NCI-H748 (cell line): ENCODE measurements at regions not wholly inside any gene's neighbourhood (a gene's known extent, or its start where the extent isn't known, plus 50 kb on each side); places are given as distances from the start of the nearest gene placed in this dataset.

ENCODE experiments used
- DNase-seq: peaks from one replicate; lab custom pipeline; 2025; ENCODE audit not compliant: unreplicated experiment; lab: John Stamatoyannopoulos, UW

DNA sequence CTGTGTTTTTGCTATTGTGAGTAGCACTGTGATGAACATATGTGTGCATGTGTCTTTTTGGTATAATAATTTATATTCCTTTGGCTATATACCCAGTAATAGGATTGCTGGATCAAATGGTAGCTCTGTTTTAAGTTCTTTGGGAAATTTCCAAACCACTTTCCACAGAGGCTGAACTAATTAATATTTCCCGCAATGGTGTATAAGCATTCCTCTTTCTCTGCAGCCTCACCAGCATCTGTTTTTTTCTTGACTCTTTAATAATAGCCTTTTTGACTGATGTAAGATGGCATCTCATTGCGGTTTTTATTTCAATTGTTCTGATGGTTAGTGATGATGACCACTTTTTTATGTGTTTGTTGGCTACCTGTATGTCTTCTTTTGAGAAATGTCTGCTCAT lies 247.7 kb upstream of the NDST3 start:
- no peak for DNase-seq

DNA sequence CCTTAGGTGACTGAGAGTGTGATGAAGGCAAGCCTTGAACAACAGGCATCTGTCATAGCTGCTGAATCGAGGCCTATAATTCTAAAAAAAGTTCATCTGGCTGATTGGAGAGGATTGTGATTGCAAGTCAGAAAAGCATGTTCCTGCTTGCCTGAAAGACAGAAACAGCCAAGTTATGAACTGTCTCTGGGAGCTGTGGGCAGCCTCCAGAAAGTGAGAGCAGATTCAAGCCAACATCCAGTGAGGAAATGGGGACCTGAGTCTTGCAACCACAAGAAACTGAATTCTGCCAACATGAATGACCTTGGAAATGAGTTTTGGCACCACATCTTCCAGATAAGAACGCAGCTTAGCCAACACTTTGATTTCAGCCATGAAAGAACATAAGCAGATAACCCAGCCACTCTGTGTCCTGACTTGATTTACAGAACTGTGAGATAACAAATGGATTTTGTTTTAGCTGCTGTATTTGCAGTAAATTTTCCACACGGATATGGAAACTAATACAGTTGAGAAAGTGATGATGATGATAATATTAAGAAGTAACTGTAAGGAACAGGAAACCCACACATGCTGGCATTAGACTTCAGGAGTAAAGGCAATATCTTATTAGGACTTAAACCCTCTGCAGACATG lies 240.3 kb upstream of the NDST3 start:
- DNase-seq, result no peak

DNA sequence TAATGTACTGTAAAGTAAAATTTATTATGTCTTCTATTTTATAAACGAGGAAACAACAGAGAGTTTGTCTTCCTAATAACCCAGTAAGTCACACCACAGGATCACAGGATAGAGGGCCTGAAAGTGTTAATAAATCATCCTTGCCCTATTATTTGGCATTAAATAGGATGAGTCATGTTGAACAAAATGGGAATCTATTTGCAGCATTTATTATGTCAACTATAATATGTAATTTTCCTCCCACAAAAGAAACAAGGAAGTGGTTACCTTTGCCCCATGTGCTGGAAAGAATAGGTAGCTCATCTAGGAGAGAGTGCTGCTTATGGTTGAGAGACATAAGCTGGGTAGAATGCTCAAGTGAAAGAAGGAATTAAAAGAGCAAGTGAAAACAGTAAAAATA lies 237.6 kb upstream of the NDST3 start:
- DNase-seq, result peak; percentile 79

DNA sequence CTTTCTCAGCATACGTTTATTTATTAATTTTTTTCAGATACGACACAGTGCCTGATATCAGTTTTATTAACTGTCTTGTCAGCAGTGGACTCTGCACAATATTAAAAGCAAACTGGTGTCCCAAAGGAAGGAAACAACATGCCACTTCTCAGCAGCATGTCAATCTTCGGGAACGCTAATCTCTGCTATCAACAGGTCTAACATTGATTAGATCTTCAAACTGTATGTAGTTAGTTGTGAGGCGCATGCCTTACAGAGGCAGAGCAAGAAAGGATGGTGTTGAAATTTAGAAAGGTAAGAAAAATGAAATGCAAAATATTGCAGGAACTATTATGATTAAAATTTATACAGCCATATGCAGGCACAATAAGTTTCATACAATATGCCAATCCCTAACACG lies 233.7 kb upstream of the NDST3 start:
- DNase-seq, result no peak

DNA sequence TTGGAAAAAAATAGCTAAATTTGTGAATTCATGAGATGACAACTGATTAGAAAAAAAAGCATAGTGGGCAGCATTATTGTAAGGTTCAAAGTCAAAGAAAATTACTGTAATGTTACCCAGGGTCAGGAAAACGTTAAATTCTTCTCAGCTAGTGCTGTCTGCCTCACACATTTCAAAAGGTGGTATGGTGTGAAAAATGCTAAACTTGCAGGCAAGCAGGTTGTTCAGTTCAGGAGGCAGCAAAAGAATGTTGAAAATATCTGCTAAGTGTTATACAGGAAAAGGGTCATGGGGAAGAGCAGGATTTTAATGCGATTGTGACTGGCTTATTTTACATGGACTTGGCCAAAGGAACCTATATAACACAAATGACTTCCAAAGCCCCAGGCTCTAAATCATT lies 232.5 kb upstream of the NDST3 start:
- no peak for DNase-seq

DNA sequence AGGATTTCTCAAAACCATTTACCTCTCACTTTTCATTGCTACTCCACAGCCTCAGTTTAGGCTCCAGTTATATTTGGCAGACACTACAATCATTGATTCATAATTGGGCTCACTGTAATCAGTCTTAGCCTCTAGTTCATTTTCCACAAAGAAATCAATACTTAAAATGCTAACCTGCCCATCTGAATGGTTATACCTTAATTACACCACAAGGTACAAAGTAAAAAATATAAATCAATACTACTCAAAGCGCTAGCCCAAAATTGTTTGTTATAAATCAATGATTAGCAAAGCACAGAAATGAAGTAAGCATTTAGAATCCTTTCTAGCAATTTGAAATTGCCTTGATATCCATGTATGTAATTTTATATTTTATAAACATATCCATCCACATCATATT lies 222.6 kb upstream of the NDST3 start:
- DNase-seq, result no peak

DNA sequence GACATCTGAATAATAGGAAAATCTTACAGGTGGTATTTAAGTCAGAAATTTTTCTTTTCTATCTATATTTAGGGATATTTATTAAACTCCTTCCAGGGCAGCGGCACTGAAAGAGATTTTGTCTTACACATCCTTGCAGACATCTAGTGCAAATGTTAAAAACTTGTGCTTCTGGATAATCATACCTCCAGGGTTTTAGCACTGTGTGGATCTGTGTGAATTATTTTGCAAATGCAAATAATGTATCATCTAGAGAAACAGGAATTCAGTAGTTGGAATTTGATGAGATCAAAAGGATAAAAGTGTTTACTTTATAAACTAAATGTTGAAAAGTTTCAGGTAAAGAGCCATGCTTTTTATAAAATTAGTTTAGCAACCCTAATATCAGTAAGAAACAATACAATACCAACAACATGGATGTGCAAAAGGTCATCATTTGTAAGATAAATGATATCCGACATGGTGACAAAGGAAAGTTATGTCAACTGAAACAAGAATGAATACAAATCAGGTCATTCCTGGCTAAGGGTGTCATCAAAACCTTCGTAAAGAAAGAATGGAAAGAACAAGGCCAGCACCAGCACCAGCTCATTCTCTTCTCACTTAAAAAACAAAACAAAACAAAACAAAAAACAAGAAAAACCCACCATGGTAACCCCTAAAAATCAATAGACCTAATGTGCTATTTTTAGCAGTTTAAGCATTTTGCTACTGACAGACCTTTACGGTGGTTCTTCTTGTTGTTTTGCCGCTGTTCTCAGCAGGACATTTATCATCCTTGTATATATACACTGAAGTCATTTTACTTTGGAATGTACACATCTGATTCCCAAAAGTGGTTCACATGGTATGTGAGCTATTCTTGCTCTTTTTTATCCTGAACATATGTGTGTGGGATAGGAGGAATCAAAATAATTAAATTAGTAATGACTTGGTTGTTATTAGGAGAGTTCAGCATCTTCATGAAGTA lies 219.7 kb upstream of the NDST3 start:
- DNase-seq, result no peak

DNA sequence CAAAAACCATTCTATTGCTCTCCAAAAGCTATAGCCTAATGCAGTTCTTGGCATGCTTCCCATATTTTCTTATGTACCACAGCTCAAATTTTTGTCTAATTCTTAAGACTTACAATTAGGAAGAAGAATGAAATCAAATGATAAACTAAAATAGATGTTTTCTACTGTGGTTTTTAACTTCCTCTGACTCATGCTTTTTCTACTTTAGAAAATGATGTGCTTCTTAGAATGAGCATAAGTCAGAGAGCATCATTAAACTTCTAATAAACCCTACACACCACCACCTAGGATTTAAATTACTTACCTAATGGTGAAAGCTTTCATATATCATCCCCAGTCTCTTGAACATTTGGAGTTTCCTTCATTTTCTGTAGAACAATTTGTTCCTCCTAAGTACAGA lies 217.0 kb upstream of the NDST3 start:
- DNase-seq, result no peak

DNA sequence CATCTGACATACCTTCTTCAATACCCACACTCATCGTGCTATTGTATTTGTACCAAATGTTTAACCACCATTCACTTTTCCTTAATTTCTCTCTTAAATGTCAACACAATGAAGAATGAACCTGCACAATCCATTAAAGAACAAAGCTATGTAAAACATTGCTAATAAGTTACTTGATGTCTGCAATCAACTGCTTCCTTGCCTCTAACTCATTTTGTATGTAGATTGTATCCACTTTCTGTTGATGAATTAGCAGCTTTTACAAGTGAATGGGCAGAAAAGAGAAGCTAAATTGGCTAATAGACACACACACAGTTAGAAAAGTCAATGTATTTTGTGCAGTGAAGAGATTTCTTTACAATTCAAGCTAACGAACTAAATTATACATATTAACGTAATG lies 212.5 kb upstream of the NDST3 start:
- peak; percentile 21 for DNase-seq

DNA sequence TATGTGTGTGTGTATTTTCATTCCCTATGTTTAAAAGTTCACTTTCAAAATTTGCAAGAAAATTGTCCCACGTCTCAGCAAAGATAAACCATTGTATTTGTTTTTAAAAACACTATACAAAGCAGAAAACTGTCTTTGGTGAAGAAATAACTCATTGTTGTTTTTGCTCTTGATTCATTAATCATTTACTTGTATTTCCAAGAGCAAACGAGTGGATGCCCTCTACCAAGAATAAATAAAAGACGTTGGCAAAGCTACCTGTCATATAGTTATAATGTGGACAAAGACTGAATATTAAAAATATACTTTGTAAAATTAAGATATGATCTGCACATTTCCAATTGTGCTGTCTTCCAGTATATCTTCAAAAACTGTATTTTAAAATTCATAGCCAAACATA lies 210.9 kb upstream of the NDST3 start:
- no peak for DNase-seq

DNA sequence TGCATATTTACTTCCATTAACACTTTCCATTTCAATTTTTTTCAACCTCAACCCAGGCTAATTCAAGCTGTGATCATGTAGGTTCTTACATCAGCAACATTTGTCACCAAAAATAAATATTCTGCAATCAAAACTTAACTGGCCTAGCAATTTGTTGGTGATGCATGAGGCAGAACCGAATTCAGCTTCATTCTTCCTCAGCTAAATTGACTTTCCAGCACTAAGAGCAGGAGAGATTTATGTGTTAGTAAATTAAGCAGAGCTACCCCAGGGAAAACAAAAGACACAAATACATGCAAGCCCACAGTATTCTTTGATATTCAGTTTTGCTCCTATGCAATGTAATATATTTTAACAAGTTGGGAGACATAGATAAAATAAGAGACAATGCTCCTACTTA lies 208.7 kb upstream of the NDST3 start:
- DNase-seq, result no peak

DNA sequence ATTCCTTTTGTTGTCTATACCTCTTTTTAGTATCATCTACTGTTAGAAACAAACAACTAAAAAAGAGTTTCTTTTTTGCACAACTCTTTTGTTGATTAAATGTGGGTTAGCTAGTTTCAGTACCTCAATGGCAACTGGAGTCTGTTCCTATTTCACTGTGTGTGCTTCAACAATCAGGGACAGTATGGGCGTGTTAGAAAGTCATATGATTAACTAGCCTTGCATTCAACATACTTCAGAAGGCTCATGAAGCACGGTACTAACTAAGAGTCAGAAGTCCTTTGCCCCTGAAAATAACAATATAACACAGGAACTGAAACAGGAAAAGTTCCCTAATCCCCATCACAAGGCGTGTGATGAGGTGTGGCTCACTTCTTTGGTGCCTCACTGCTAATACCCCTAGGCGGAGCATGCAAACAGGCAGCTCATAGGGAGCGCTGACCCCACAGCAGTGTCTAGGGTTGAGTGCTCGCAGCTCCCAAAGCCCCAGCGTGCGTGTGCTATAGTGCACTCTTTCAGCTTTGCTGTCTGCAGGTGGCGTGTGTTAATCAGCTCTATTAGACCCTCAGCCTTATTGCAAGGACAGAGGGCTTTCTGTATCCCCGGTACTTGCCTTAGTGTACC lies 203.1 kb upstream of the NDST3 start:
- no peak for DNase-seq

DNA sequence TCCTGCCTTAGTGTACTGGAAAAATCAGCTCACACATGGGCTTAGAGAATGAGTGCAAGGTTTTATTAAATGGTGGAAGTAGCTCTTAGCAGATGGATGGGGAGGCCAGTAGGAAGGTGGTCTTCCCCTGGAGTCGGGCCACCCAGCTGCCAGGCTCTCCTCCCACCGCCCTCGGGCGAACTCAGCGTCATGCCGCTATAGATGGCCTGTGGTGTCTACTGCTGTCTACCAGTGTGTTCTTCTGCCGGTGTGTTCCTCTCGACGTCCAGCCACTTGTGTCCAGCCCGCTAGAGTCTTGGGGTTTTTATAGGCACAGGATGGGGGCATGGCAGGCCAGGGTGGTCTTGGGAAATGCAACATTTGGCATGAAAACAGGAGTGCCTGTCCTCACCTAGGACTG lies 198.7 kb upstream of the NDST3 start:
- no peak for DNase-seq

DNA sequence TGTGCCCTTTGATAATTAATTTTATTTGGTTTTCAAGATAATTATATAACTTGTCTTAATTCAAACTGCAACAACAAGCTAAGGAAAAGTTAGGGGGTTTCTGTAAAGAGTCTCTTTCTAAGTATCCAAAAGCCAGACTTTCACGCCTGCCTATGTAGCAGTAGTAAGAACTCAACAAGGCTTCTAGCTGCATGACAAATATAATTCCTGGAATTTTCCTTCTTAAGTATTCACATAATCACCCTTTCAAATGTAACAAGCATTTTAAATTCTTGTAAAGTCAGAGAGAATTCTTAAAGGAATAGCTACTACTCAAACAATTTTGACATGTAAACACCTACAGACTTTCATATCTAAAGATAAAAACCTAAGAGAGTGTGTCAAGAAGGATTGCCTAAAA lies 189.7 kb upstream of the NDST3 start:
- DNase-seq, result no peak

DNA sequence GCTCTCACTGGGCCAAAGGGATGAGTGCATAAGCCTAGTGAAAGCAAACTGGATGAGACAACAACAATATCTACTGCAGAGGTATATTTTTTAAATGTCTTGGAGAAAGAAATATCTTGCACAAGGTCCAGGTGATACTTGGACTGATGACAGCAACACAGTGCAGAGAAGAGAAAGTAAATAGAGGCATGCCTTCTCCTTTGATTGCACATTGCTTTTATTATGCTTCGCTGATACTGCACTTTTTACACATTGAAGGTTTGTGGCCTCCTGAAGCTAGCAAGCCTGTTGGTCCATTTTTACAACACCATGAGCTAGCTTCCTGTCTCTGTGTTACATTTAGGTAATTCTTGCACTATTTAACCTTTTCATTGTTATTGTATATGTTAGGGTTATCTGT lies 189.0 kb upstream of the NDST3 start:
- no peak for DNase-seq

DNA sequence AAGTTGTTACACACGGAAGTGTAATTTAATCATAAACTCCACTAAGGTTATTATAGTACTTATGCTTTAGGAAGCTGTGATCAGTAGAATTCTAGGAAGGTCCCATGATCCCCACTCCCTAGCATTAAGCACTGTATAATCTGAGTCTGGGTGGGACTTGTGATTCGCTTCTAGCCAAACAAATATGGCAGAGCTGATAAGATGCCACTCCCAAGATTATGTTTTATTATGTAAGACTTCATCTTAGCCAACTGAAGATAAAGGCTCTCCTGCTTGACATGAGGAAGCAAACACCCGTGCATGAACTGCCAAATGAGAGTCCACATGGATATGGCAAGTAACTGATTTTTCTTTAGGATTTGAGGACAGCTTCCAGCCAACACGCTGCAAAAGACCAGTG lies 186.4 kb upstream of the NDST3 start:
- no peak for DNase-seq

DNA sequence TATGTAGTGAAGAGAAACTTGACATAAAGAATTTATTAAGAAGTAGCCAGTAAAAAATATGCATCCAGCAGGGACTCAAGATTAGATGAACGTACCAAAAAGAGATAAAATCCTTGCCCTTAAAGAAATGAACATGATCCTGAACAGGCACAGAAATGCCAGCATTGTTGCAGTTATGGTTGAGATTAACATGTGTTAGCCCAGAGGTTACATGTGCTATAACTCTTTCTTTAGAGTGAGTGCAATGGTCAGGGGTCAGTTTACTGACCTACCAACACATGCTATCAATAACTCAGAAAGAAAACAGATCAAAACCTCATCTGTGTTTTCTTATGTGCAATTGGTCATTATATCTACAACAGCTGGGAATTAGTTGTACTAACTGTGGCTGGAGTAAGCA lies 166.1 kb upstream of the NDST3 start:
- DNase-seq, result no peak

DNA sequence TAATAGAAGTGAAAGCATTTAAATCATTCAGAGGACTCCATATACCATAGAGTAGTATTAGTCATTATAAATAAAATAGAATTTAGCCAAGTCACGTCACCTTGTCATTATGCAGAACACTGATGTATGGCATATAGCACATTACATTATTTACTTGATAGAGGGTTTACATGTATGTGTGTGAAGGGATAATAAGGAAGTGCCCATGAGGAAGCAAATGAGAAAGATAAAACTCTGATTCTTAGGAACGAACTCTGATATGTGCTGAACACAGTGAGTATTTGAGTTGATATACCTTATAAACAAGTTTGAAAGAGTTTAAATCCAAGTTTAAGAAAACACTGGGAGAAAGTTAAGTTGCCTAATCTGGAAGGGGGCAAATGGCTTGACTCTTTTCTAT lies 160.5 kb upstream of the NDST3 start:
- DNase-seq, result no peak

DNA sequence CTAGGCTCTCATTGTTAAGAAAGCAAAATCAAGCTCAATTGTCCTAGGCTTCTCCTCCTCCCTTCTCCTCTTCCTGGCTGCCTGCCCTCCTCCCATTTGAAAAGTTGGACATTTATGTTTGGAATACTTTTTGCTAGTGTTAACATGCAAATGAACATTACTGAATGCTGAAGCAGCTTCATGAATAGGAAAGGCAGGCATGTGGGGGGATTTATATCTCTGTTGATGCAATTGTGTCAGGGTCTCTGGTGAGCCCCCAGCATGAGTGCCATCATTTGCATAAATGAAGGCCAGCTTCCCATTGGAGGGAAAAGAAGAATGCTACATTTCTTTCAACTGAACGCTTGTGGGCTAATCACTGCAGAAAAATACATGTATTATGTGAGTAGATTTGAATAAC lies 160.1 kb upstream of the NDST3 start:
- DNase-seq, result no peak

DNA sequence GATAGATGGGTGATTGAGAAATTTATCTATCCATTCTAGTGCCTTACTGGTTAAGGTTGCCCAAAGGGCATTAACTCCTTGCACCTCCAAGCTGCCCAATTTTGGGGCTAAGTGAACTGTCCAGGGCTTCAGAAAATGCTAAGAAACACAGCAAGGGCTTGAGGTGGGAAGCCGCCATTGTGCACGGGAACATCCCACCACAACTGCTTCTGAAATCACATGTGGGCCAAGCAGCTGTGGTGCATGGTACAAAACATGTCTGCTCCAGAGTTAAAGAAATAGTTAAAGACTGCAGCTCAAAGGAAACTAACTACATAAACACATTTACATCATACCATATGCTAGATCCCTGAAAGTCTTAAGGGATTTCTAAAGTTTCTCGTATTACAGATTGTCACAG lies 144.3 kb upstream of the NDST3 start:
- DNase-seq, result no peak

DNA sequence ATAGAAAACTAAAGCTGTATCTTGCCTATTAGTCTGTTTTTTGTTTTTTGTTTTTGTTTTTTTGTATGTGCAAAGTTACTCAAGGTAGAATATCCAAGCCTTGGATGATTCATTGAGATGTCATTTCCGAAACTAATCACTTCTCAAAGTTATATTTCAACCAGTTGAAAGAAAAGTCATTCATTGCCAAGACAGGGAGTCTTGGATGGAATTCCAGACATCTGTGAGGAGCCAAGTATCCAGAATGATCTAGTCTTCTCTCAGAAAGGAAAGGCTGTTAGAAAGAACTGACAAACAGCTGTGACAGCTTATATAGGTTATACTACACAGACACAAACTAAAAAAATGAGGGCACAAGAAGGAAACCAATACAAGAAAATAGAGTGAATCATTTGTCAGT lies 141.1 kb upstream of the NDST3 start:
- no peak for DNase-seq

DNA sequence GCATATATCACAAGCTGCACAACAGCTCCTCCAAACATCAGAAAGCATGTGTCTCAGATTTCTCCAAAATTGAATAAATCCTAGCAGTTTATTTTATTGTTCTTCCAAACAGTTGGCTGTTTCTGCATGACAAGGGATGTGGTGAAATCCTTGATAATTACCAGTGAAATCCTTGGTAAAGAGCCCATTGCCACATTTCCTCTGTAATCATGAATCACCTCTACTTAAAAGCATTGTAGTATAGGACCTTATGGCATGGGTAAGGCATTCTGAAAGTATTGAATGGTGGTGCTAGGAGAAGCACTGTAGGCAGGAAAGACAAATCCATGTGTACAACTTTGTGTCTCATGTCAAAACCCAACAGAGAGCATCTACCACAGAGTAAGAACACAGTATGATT lies 135.8 kb upstream of the NDST3 start:
- DNase-seq, result no peak
